ENCODE measurements at regions not wholly inside any gene's neighbourhood (a gene's known extent, or its start where the extent isn't known, plus 50 kb on each side); places are given as distances from the start of the nearest gene placed in this dataset.

DNA sequence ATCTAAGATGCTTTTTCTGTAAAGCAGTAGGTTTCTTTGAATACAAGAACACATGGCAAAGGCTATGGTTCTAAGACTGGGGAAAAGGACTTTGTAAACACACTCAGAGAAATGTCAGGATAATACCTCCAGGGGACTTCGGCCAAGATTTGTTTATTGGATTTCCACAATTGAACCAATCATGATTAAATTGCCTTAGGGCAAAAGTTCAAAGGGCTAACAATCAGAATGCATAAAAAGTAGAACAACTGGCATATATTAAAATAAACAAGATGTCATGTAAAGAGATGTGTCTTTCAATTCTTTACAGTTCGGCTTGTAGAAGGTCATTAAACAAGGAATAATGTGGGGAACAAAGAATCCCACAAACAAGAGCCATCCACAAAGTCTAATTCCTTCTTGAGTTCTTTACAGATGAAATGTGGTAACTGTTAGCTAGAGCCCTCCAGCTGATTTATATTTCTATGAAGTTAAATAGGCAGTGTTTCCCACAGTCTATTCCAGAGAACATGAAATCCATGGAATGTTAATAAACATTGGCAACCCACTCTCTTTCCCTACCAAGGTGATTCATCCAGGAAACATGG is 565.5 kb downstream of the ZNF608 start:
- TF ChIP-seq POLR2AphosphoS5 (IDR thresholded peaks at IDR 0.05; ENCODE audit: low read depth, low read length) (no peak), POLR2A (IDR thresholded peaks at IDR 0.05; ENCODE audit: borderline replicate concordance, extremely low read depth, insufficient read depth, insufficient read length) (no peak), SP1 (IDR thresholded peaks at IDR 0.05; ENCODE audit: low read depth) (no peak), EZH2phosphoT487 (IDR thresholded peaks at IDR 0.05; ENCODE audit: borderline replicate concordance) (no peak), MAX (IDR thresholded peaks at IDR 0.05) (no peak), EZH2 (IDR thresholded peaks at IDR 0.05) (no peak), CEBPB (IDR thresholded peaks at IDR 0.05; ENCODE audit: low read depth) (no peak), REST (IDR thresholded peaks at IDR 0.05; ENCODE audit: low read depth) (no peak), ZBTB33 (IDR thresholded peaks at IDR 0.05; ENCODE audit: extremely low read depth, insufficient replicate concordance, low read length) (no peak)
- TF ChIP-seq, protein P1, sequence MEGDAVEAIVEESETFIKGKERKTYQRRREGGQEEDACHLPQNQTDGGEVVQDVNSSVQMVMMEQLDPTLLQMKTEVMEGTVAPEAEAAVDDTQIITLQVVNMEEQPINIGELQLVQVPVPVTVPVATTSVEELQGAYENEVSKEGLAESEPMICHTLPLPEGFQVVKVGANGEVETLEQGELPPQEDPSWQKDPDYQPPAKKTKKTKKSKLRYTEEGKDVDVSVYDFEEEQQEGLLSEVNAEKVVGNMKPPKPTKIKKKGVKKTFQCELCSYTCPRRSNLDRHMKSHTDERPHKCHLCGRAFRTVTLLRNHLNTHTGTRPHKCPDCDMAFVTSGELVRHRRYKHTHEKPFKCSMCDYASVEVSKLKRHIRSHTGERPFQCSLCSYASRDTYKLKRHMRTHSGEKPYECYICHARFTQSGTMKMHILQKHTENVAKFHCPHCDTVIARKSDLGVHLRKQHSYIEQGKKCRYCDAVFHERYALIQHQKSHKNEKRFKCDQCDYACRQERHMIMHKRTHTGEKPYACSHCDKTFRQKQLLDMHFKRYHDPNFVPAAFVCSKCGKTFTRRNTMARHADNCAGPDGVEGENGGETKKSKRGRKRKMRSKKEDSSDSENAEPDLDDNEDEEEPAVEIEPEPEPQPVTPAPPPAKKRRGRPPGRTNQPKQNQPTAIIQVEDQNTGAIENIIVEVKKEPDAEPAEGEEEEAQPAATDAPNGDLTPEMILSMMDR (IDR thresholded peaks at IDR 0.05 in 2 of 3, conservative IDR thresholded peaks at IDR 0.05 in 1 of 3; ENCODE audit: borderline replicate concordance in 1 of 3, insufficient read depth in 1 of 3, low read depth in 2 of 3, low read length in 2 of 3): no peak

Measured in HCT116 (cell line).